PC-3 (cell line): ENCODE measurements at regions not wholly inside any gene's neighbourhood (a gene's known extent, or its start where the extent isn't known, plus 50 kb on each side); places are given as distances from the start of the nearest gene placed in this dataset.
"Not testable (repeated sequence)": the region's sequence is repeated elsewhere in the genome, so short reads cannot be mapped to it uniquely, and the experiment has no call there.

Experiments used
- EZH2 ChIP-seq: fragments of 300-600 bp; sonication (generic); IDR thresholded peaks from one replicate; pipeline ENCODE4 v1.6.1; 2017; ENCODE audit warnings: antibody characterized with exemption, mild to moderate bottlenecking, low read length; ENCODE audit not compliant: unreplicated experiment
- EZH2phosphoT487 ChIP-seq: fragments of 300-600 bp; sonication (generic); IDR thresholded peaks from 2 replicates; pipeline ENCODE4 v1.6.1; 2018; ENCODE audit warnings: mild to moderate bottlenecking, antibody characterized with exemption, low read length, borderline replicate concordance
- TF ChIP-seq, protein P1 (sequence below): fragments of 300-600 bp; sonication (generic); conservative IDR thresholded peaks from 2 replicates; pipeline ENCODE4 v1.5.1; 2017; ENCODE audit warnings: antibody characterized with exemption, low read depth, mild to moderate bottlenecking, low read length

DNA sequence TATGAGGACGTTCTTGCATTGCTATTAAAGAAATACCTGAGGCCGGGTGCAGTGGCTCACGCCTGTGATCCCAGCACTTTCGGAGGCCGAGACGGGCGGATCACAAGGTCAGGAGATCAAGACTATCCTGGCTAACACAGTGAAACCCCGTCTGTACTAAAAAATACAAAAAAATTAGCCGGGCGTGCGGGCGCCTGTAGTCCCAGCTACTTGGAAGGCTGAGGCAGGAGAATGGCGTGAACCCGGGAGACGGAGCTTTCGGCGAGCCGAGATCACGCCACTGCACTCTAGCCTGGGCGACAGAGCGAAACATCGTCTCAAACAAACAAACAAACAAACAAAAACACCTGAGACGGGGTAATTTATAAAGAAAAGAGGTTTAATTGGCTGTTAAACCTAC is 674.0 kb downstream of the BRINP1 start:
- TF ChIP-seq, protein P1, sequence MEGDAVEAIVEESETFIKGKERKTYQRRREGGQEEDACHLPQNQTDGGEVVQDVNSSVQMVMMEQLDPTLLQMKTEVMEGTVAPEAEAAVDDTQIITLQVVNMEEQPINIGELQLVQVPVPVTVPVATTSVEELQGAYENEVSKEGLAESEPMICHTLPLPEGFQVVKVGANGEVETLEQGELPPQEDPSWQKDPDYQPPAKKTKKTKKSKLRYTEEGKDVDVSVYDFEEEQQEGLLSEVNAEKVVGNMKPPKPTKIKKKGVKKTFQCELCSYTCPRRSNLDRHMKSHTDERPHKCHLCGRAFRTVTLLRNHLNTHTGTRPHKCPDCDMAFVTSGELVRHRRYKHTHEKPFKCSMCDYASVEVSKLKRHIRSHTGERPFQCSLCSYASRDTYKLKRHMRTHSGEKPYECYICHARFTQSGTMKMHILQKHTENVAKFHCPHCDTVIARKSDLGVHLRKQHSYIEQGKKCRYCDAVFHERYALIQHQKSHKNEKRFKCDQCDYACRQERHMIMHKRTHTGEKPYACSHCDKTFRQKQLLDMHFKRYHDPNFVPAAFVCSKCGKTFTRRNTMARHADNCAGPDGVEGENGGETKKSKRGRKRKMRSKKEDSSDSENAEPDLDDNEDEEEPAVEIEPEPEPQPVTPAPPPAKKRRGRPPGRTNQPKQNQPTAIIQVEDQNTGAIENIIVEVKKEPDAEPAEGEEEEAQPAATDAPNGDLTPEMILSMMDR, result not testable (repeated sequence)
- TF ChIP-seq EZH2phosphoT487, EZH2: not testable (repeated sequence)
